Middle frontal gyrus (tissue), 1 donor: ENCODE measurements at regions not wholly inside any gene's neighbourhood (a gene's known extent, or its start where the extent isn't known, plus 50 kb on each side); places are given as distances from the start of the nearest gene placed in this dataset.

ENCODE experiments used
- DNase-seq: peaks from one replicate; pipeline ENCODE4 v3.0.0-alpha.2; 2015; ENCODE audit warnings: low spot score; ENCODE audit errors: extremely low spot score

GRCh38 chr11:81070948-81071347, 1630.1 kb upstream of the TENM4 start:
- no peak for DNase-seq

- no peak for DNase-seq
These were observed 1618.5 kb upstream of the TENM4 start for GRCh38 chr11:81059356-81059755.

GRCh38 chr11:81052344-81053158, 1611.7 kb upstream of the TENM4 start:
- DNase-seq: no peak

- DNase-seq: no peak
These were observed 1599.2 kb upstream of the TENM4 start for GRCh38 chr11:81039916-81040524.

GRCh38 chr11:81036168-81036870, 1595.5 kb upstream of the TENM4 start:
- DNase-seq: no peak

- DNase-seq: no peak
These were observed 1593.1 kb upstream of the TENM4 start for GRCh38 chr11:81033779-81034540.

- DNase-seq: no peak
These were observed 1592.1 kb upstream of the TENM4 start for GRCh38 chr11:81032906-81033305.

- no peak for DNase-seq
These were observed 1589.4 kb upstream of the TENM4 start for GRCh38 chr11:81030186-81030585.

- DNase-seq: no peak
These were observed 1585.2 kb upstream of the TENM4 start for GRCh38 chr11:81026032-81026431.

- DNase-seq: no peak
These were observed 1581.2 kb upstream of the TENM4 start for GRCh38 chr11:81022057-81022456.

- DNase-seq: no peak
These were observed 1569.8 kb upstream of the TENM4 start for GRCh38 chr11:81010631-81011030.

GRCh38 chr11:81007046-81007445, 1566.2 kb upstream of the TENM4 start:
- no peak for DNase-seq

- DNase-seq: no peak
These were observed 1564.8 kb upstream of the TENM4 start for GRCh38 chr11:81005595-81005994.

GRCh38 chr11:81004576-81004975, 1563.7 kb upstream of the TENM4 start:
- DNase-seq: no peak

GRCh38 chr11:81002374-81002773, 1561.5 kb upstream of the TENM4 start:
- DNase-seq: no peak

GRCh38 chr11:81000735-81001134, 1559.9 kb upstream of the TENM4 start:
- no peak for DNase-seq

- no peak for DNase-seq
These were observed 1559.5 kb upstream of the TENM4 start for GRCh38 chr11:81000334-81000733.

- no peak for DNase-seq
These were observed 1554.7 kb upstream of the TENM4 start for GRCh38 chr11:80995523-80995922.

GRCh38 chr11:80993536-80993935, 1552.7 kb upstream of the TENM4 start:
- no peak for DNase-seq

- DNase-seq: no peak
These were observed 1550.1 kb upstream of the TENM4 start for GRCh38 chr11:80990885-80991284.

GRCh38 chr11:80987171-80987570, 1546.3 kb upstream of the TENM4 start:
- DNase-seq: no peak
